Fibroblast of lung (primary cell): ENCODE measurements at regions not wholly inside any gene's neighbourhood (a gene's known extent, or its start where the extent isn't known, plus 50 kb on each side); places are given as distances from the start of the nearest gene placed in this dataset.

Experiments
- CTCF ChIP-seq, 2 donors: IDR thresholded peaks in 1 of 2; conservative IDR thresholded peaks in 1 of 2; 1 replicate in 1 of 2; 2 replicates in 1 of 2; pipeline ENCODE4 v1.5.1; 2011 to 2012; ENCODE audit warnings: low read length in 2 of 2, control low read depth in 1 of 2, inconsistent platforms in 1 of 2, low read depth in 1 of 2, mild to moderate bottlenecking in 1 of 2
- EZH2 ChIP-seq: IDR thresholded peaks from 2 replicates; pipeline ENCODE4 v1.5.1; 2012; ENCODE audit warnings: low read length, control low read depth, mild to moderate bottlenecking; ENCODE audit errors: missing control alignments

GRCh38 chr3:4019501-4019900 is 220.3 kb downstream of the LRRN1 start:
- TF ChIP-seq CTCF (conservative IDR thresholded peaks at IDR 0.05 in 1 of 2, IDR thresholded peaks at IDR 0.05 in 1 of 2; ENCODE audit: low read depth in 1 of 2, low read length in 2 of 2): no peak
- no peak for TF ChIP-seq EZH2
